ENCODE measurements at regions not wholly inside any gene's neighbourhood (a gene's known extent, or its start where the extent isn't known, plus 50 kb on each side); places are given as distances from the start of the nearest gene placed in this dataset.

GRCh38 chr21:43324596-43324995, 102.3 kb downstream of the SIK1 start:
- no peaks in the 10 kb centered on the region for H3K9me2 ChIP-seq (ENCODE audit: insufficient read depth)
- no peak overlapping the region for H3K4me2 ChIP-seq (ENCODE audit: low read length)
- no TSS peak for BruUV-seq (replicated peaks)
- H3K4me1 ChIP-seq (ENCODE audit: control insufficient read depth in 1 of 2, insufficient read depth in 2 of 2, low read length in 2 of 2): no peaks in the 10 kb centered on the region
- ATAC-seq: no peak
- TF ChIP-seq SP1 (IDR thresholded peaks at IDR 0.05; ENCODE audit: low read depth): no peak
- no peak for TF ChIP-seq ZFX (IDR thresholded peaks at IDR 0.05)
- TF ChIP-seq, protein P1, sequence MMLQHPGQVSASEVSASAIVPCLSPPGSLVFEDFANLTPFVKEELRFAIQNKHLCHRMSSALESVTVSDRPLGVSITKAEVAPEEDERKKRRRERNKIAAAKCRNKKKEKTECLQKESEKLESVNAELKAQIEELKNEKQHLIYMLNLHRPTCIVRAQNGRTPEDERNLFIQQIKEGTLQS (IDR thresholded peaks at IDR 0.05): no peak
- no peak for TF ChIP-seq EZH2 (IDR thresholded peaks at IDR 0.05)
- TF ChIP-seq JUND (IDR thresholded peaks at IDR 0.05): no peak
- TF ChIP-seq ZNF274 (IDR thresholded peaks at IDR 0.05; ENCODE audit: low read depth, low read length): no peak
- TF ChIP-seq, protein P2, sequence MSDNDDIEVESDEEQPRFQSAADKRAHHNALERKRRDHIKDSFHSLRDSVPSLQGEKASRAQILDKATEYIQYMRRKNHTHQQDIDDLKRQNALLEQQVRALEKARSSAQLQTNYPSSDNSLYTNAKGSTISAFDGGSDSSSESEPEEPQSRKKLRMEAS (IDR thresholded peaks at IDR 0.05): no peak
- TF ChIP-seq YY1 (IDR thresholded peaks at IDR 0.05; ENCODE audit: extremely low read depth, insufficient replicate concordance, low read depth, low read length): no peak
- TF ChIP-seq SIN3A (IDR thresholded peaks at IDR 0.05; ENCODE audit: low read depth): no peak
- ChIA-PET CTCF (no interaction called here), POLR2A (no interaction called here), RAD21 (ENCODE audit: low non-redundant PET in 1 of 2, low total read pairs in 2 of 2, uncharacterized antibody in 2 of 2, unreplicated experiment in 2 of 2) (no interaction called here)
- H2AFZ ChIP-seq (ENCODE audit: low read depth, low read length, poor library complexity, severe bottlenecking): no peak overlapping the region
- H4K20me1 ChIP-seq (ENCODE audit: insufficient read depth): no peaks in the 10 kb centered on the region
- no peaks in the 10 kb centered on the region for H3K9me3 ChIP-seq (ENCODE audit: control insufficient read depth in 1 of 2, insufficient read depth in 1 of 2, low read depth in 1 of 2, low read length in 2 of 2)
- H3K27me3 ChIP-seq (ENCODE audit: insufficient read depth, low read length): no peaks in the 10 kb centered on the region
- H3K36me3 ChIP-seq (ENCODE audit: control insufficient read depth in 1 of 2, insufficient read depth in 2 of 2, low read length in 2 of 2): no peaks in the 10 kb centered on the region
- H3K9ac ChIP-seq (ENCODE audit: low read length): no peak overlapping the region
- no peak overlapping the region for H3K4me3 ChIP-seq (replicated peaks in 1 of 2; ENCODE audit: low read depth in 1 of 2, low read length in 2 of 2)
- H3K79me2 ChIP-seq (ENCODE audit: insufficient read depth, low read length): no peaks in the 10 kb centered on the region
- no peak overlapping the region for H3K27ac ChIP-seq (ENCODE audit: low read depth, low read length)
- no peak for DNase-seq (ENCODE audit: low read depth, low spot score)
- intact Hi-C loops (cut with micrococcal nuclease): no loop called here

DNA sequence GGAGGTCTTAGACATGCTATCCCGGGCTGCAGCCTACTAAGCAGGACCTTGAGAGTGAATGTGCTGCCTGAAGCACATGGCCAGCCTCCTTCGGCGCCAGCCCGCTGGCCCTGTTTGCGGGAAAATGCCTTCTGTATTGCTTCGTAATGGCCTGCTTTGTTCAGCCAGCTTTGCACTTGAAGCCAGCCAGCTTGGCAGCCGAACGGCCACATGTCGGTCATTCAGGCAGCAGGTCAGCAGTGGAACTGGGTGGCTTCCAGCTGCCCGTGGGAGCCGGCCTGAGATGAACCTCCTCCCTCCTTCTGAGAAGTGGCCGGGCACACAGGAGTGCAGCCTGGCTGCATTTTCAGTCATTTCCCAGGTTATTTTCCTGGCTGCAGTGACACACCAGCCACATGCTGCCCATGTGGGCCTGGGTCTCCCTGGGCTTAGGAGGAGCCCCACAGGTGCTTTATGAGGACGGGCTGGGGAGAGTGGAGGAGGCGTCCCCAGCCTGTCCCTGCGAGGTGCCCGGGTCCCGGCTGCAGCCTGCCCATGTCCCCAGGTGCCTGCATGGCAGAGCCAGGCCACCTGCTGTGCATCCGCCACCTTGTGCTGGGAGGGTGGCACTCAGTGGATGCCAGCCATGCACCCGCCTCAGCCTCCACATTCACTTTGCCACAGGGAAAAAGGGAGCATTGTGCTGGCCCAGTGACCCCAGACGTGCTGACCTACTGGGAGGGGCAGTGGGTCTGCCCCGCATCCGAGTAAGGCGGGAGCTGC, 103.5 kb downstream of the SIK1 start:
- DNase-seq (ENCODE audit: low read depth, low spot score) (no peak), ATAC-seq (no peak)
- Histone ChIP-seq H3K36me3 (ENCODE audit: control insufficient read depth in 1 of 2, insufficient read depth in 2 of 2, low read length in 2 of 2) (no peaks in the 10 kb centered on the region), H3K9me2 (ENCODE audit: insufficient read depth) (no peaks in the 10 kb centered on the region), H3K4me2 (ENCODE audit: low read length) (no peak overlapping the region), H3K27me3 (ENCODE audit: insufficient read depth, low read length) (no peaks in the 10 kb centered on the region), H2AFZ (ENCODE audit: low read depth, low read length, poor library complexity, severe bottlenecking) (no peak overlapping the region), H3K9me3 (ENCODE audit: control insufficient read depth in 1 of 2, insufficient read depth in 1 of 2, low read depth in 1 of 2, low read length in 2 of 2) (no peaks in the 10 kb centered on the region), H3K4me3 (replicated peaks in 1 of 2; ENCODE audit: low read depth in 1 of 2, low read length in 2 of 2) (no peak overlapping the region), H3K79me2 (ENCODE audit: insufficient read depth, low read length) (no peaks in the 10 kb centered on the region), H3K4me1 (ENCODE audit: control insufficient read depth in 1 of 2, insufficient read depth in 2 of 2, low read length in 2 of 2) (no peaks in the 10 kb centered on the region), H3K27ac (ENCODE audit: low read depth, low read length) (no peak overlapping the region), H3K9ac (ENCODE audit: low read length) (no peak overlapping the region), H4K20me1 (ENCODE audit: insufficient read depth) (no peaks in the 10 kb centered on the region)
- TF ChIP-seq POLR2AphosphoS5 (IDR thresholded peaks at IDR 0.05; ENCODE audit: low read depth, low read length): no peak
- no peak for TF ChIP-seq EZH2 (IDR thresholded peaks at IDR 0.05)
- TF ChIP-seq CEBPB (IDR thresholded peaks at IDR 0.05; ENCODE audit: low read depth): no peak
- TF ChIP-seq SIN3A (IDR thresholded peaks at IDR 0.05; ENCODE audit: low read depth): no peak
- TF ChIP-seq EGR1 (IDR thresholded peaks at IDR 0.05; ENCODE audit: low read depth): no peak
- ChIA-PET RAD21 (ENCODE audit: low non-redundant PET in 1 of 2, low total read pairs in 2 of 2, uncharacterized antibody in 2 of 2, unreplicated experiment in 2 of 2) (no interaction called here), CTCF (no interaction called here), POLR2A (no interaction called here)
- BruUV-seq (replicated peaks): no TSS peak
- intact Hi-C loops (cut with micrococcal nuclease): no loop called here

Measured in HCT116 (cell line).